ENCODE measurements at regions not wholly inside any gene's neighbourhood (a gene's known extent, or its start where the extent isn't known, plus 50 kb on each side); places are given as distances from the start of the nearest gene placed in this dataset.
"Not testable (repeated sequence)": the region's sequence is repeated elsewhere in the genome, so short reads cannot be mapped to it uniquely, and the experiment has no call there.

DNA sequence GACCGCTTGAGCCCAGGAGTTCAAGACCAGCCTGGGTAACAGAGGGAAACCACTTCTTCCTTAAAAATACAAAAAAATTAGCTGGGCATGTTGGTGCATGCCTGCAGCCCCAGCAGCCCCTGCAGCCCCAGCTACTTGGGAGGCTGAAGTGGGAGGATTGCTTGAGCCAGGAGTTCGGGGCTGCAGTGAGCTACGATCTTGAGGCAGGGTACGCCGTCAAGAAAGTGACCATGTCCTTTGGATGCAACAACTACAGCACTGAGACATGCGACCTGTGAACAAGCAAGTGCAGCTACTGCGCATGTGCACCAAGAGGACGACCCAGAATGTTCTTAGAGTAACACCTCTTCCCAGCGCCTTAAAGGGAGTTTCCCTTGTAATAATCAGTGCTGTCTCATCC, 66.6 kb upstream of the ZNF479 start:
- H3K4me3 ChIP-seq (ENCODE audit: low read depth, low read length), result no peak overlapping the region
- no peak for DNase-seq (ENCODE audit: low read depth)
- TF ChIP-seq, protein P1, sequence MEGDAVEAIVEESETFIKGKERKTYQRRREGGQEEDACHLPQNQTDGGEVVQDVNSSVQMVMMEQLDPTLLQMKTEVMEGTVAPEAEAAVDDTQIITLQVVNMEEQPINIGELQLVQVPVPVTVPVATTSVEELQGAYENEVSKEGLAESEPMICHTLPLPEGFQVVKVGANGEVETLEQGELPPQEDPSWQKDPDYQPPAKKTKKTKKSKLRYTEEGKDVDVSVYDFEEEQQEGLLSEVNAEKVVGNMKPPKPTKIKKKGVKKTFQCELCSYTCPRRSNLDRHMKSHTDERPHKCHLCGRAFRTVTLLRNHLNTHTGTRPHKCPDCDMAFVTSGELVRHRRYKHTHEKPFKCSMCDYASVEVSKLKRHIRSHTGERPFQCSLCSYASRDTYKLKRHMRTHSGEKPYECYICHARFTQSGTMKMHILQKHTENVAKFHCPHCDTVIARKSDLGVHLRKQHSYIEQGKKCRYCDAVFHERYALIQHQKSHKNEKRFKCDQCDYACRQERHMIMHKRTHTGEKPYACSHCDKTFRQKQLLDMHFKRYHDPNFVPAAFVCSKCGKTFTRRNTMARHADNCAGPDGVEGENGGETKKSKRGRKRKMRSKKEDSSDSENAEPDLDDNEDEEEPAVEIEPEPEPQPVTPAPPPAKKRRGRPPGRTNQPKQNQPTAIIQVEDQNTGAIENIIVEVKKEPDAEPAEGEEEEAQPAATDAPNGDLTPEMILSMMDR (IDR thresholded peaks at IDR 0.05; ENCODE audit: insufficient read depth, low read depth, low read length, missing control alignments), result no peak

DNA sequence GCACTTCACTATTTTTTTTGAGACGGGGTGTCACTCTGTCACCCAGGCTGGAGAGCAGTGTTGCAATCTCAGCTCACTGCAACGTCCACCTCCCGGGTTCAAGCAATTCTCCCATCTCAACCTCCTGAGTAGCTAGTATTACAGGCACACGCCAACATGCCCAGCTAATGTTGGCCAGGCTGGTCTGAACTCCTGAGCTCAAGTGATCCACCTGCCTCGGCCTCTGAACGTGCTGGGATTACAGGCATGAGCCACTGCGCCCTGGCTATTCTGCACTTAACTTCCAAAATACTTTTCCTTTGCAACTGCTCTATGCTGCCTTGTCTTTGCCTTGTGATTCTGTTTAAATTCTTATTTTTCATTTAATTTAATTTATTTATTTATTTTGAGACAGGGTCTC, 67.0 kb upstream of the ZNF479 start:
- H3K4me3 ChIP-seq (ENCODE audit: low read depth, low read length), result no peak overlapping the region
- no peak for DNase-seq (ENCODE audit: low read depth)
- TF ChIP-seq, protein P1 (IDR thresholded peaks at IDR 0.05; ENCODE audit: insufficient read depth, low read depth, low read length, missing control alignments), result no peak

DNA sequence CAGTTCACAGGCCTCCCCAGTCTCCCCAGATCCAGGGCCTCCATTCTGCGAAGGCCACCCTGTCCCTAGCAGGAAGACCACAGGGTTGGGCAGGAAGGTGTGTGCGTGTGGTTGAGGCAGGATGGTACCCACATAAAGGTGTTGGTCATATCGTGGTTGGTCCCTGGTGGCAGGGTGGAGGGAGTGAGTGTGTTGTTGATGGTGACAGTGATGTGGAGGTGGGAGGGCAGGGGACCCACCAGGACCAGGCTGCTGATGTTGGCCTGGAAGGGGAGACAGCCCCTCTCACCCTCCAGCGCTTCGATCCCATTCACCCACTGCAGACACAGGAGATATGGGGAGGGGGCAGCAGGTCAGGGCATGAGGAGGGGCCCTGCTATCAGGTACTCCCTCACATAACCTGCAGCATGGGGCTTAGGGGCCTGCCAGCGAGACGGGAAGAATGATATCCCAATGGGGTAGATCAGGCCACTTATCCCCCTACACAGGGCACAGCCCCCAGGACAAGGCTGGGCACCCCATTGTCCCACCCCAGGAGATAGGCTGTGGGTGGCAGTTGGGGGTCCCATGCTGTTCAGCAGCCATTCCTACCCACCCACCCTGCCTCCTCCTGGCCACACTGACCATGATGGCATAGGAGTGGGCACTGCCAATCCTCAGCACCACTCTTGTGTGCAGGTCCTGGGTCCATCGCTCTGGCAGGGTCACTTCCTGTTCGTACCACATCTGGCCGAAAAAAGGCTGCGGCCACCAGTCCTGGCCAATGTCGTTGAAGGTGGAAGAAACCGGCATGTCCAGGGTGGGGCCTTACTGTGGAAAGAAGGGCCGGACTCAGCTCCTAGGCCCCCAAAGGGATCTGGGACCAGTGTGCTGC, 69.0 kb upstream of the ZNF479 start:
- no peak overlapping the region for H3K4me3 ChIP-seq (ENCODE audit: low read depth, low read length)
- TF ChIP-seq, protein P1 (IDR thresholded peaks at IDR 0.05; ENCODE audit: insufficient read depth, low read depth, low read length, missing control alignments), result no peak
- no peak for DNase-seq (ENCODE audit: low read depth)

DNA sequence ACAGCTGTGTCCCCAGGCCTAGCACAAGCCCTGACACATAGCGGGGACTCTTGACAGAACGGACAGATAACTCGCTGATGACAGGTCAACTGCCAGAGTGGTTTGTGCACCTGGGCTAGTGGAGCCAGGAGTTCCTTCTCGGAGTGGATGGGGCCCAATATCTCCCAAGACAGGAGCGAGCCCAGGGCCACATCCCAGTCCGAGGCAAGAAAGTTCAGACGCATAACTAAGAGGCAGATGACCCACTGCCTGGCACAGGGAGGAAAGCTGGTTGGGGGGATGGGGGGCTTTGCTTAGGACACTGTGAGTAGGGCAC, 69.6 kb upstream of the ZNF479 start:
- H3K4me3 ChIP-seq (ENCODE audit: low read depth, low read length), result no peak overlapping the region
- TF ChIP-seq, protein P1 (IDR thresholded peaks at IDR 0.05; ENCODE audit: insufficient read depth, low read depth, low read length, missing control alignments), result no peak
- no peak for DNase-seq (ENCODE audit: low read depth)

DNA sequence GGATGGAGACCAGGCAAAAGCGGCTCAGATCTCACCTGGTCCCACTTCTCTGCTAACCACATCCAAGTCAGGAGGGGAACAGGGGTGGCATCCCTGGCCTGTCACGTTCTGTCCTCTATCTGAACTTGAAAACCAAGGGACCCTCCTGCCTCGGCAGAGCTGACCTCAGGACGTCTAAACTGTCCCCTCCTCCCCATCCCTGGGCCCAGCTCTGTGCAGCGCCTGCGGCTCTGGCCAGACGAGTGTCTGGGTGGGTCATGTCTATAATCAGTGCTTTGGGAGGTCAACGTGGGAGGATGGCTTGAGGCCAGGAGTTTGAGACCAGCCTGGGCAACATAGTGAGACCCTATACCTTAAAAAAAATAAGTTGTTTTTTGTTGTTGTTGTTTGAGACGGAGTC, 70.0 kb upstream of the ZNF479 start:
- no peak overlapping the region for H3K4me3 ChIP-seq (ENCODE audit: low read depth, low read length)
- DNase-seq (ENCODE audit: low read depth), result no peak
- TF ChIP-seq, protein P1 (IDR thresholded peaks at IDR 0.05; ENCODE audit: insufficient read depth, low read depth, low read length, missing control alignments), result no peak

DNA sequence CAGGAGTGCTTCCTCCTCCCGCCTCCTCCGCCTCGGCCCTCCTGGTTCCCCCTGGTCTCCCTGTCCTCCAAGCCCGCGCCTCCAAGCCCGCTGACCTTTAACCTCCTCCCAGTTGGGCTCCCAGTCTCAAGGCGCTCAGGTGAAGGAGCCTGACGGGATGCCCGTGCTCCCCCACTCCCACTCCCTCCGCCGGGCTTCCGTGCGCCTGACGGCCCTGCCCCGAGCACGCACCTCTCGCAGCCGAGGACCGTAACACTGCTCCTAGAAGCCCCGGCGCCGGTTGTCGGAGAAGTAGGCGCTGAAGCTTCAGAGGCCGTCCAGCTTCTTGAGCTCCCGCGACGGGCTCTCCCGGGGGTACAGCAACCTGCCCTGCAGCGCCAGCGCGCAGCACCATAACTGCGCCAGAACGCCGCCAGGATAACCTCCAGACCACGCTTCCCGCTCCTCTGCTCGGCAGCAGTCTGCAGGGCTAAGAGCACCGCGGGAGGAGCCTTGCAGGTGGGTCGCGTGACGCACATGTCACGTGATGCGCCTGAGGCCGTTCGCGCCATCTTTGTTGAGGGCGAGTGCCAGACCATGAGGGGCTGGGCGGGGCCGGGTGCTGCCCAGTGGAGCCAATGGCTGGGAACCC, 71.0 kb upstream of the ZNF479 start:
- no peak overlapping the region for H3K4me3 ChIP-seq (ENCODE audit: low read depth, low read length)
- DNase-seq (ENCODE audit: low read depth), result no peak
- TF ChIP-seq, protein P1 (IDR thresholded peaks at IDR 0.05; ENCODE audit: insufficient read depth, low read depth, low read length, missing control alignments), result no peak

DNA sequence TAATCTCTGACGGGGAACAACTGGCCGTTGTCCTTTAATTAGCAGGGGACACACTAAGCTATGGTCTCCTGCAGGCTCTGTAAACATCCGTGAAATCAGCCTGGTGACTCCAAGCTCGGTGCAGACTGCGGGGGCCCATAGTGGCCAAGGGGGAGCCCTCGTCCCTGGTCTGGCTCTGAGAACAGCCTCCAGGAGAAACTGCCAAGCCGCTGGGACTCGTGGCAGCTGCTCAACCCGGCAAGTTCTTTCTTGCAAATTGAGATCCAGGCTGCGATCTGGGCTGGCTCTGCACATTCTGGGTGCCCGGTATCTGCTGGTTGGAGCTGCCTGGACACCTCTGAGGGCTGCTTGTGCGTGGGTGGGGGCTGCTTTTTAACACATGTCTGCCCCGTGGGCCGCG, 71.6 kb upstream of the ZNF479 start:
- DNase-seq (ENCODE audit: low read depth), result not testable (repeated sequence)

More for the DNA sequence above, 71.6 kb upstream of the ZNF479 start:
- not testable (repeated sequence) for H3K4me3 ChIP-seq (ENCODE audit: low read depth, low read length)
